IMR-90 (cell line): ENCODE measurements at regions not wholly inside any gene's neighbourhood (a gene's known extent, or its start where the extent isn't known, plus 50 kb on each side); places are given as distances from the start of the nearest gene placed in this dataset.

Experiments
- ATAC-seq: fragments of 200-7000 bp; cut with Tn5 transposase; 2 replicates; pipeline ENCODE4 v1.9.1; 2020; ENCODE audit warnings: low read depth, mild to moderate bottlenecking, moderate library complexity
- BruUV-seq: library from RNA; stranded (reverse); fragments of 400-500 nt; replicated peaks from 2 replicates; lab custom pipeline; 2021; lab: Mats Ljungman, UMichigan
- CTCF ChIA-PET: fragments of 300-600 bp; formaldehyde crosslinking; extraction: SDS; loops from one replicate; lab custom pipeline; 2021; ENCODE audit warnings: antibody characterized with exemption; lab: Yijun Ruan, JAX
- POLR2A ChIA-PET: fragments of 300-600 bp; sonication (Branson Sonifier 250); formaldehyde crosslinking; loops from one replicate; lab custom pipeline; 2022; ENCODE audit warnings: antibody characterized with exemption; ENCODE audit not compliant: unreplicated experiment; lab: Charles Lee
- DNase-seq: peaks from one replicate; pipeline ENCODE4 v3.0.0; 2013
- H2AFZ ChIP-seq: replicated peaks from 2 replicates; pipeline ENCODE3; 2013; ENCODE audit warnings: low read length, mild to moderate bottlenecking; ENCODE audit not compliant: poor library complexity
- H2AK5ac ChIP-seq: 2 replicates; pipeline ENCODE4 v1.6.1; 2013; ENCODE audit warnings: low read depth, low read length, inconsistent platforms
- H2AK9ac ChIP-seq: replicated peaks from 2 replicates; pipeline ENCODE3; 2013; ENCODE audit warnings: mild to moderate bottlenecking, low read depth, low read length, moderate library complexity; ENCODE audit not compliant: poor library complexity
- H2BK120ac ChIP-seq: 2 replicates; pipeline ENCODE4 v1.6.1; 2013; ENCODE audit warnings: low read depth, low read length, inconsistent platforms
- H2BK15ac ChIP-seq: 3 replicates; pipeline ENCODE4 v1.6.1; 2013; ENCODE audit warnings: low read depth, low read length, inconsistent platforms
- H2BK20ac ChIP-seq: 2 replicates; pipeline ENCODE4 v1.6.1; 2013; ENCODE audit warnings: low read depth, mild to moderate bottlenecking, inconsistent platforms, low read length, moderate library complexity
- H2BK5ac ChIP-seq: 2 replicates; pipeline ENCODE4 v1.6.1; 2013; ENCODE audit warnings: mild to moderate bottlenecking, low read depth, low read length, inconsistent platforms; ENCODE audit not compliant: poor library complexity, severe bottlenecking
- H3K14ac ChIP-seq: replicated peaks from 2 replicates; pipeline ENCODE4 v1.6.1; 2013; ENCODE audit warnings: low read depth, low read length, inconsistent platforms
- H3K18ac ChIP-seq: 2 replicates; pipeline ENCODE4 v1.6.1; 2013; ENCODE audit warnings: low read depth, low read length, control low read depth
- H3K23ac ChIP-seq: 2 replicates; pipeline ENCODE4 v1.6.1; 2013; ENCODE audit warnings: low read depth, low read length, inconsistent platforms
- H3K27ac ChIP-seq: 2 replicates; pipeline ENCODE4 v1.5.1; 2013; ENCODE audit warnings: mild to moderate bottlenecking, control low read depth, low read length; ENCODE audit not compliant: insufficient read depth
- H3K27me3 ChIP-seq: 2 replicates; pipeline ENCODE4 v1.6.1; 2013; ENCODE audit warnings: low read length; ENCODE audit not compliant: control insufficient read depth, insufficient read depth
- H3K36me3 ChIP-seq: 2 replicates; pipeline ENCODE4 v1.6.1; 2013; ENCODE audit warnings: low read length, mixed read lengths; ENCODE audit not compliant: control insufficient read depth, insufficient read depth
- H3K4ac ChIP-seq: 2 replicates; pipeline ENCODE4 v1.6.1; 2013; ENCODE audit warnings: low read depth, low read length, inconsistent platforms
- H3K4me1 ChIP-seq: 2 replicates; pipeline ENCODE4 v1.6.1; 2013; ENCODE audit warnings: low read length, mixed read lengths; ENCODE audit not compliant: control insufficient read depth, insufficient read depth
- H3K4me2 ChIP-seq: 2 replicates; pipeline ENCODE4 v1.6.1; 2013; ENCODE audit warnings: low read depth, mild to moderate bottlenecking, control low read depth, low read length, moderate library complexity
- H3K4me3 ChIP-seq: 2 replicates; pipeline ENCODE4 v1.5.1; 2013; ENCODE audit warnings: low read depth, mild to moderate bottlenecking, control low read depth, low read length, moderate library complexity; ENCODE audit not compliant: insufficient read depth
- H3K56ac ChIP-seq: 2 replicates; pipeline ENCODE4 v1.6.1; 2013; ENCODE audit warnings: low read length, inconsistent platforms; ENCODE audit not compliant: insufficient read depth; ENCODE audit errors: extremely low read depth
- H3K79me1 ChIP-seq, 2 experiments: 2 replicates each; pipeline ENCODE4 v1.6.1; 2013; ENCODE audit warnings: low read length in 2 of 2, inconsistent platforms in 1 of 2, low read depth in 1 of 2
- H3K9ac ChIP-seq: 2 replicates; pipeline ENCODE4 v1.6.1; 2013; ENCODE audit warnings: low read depth, low read length, control low read depth
- H3K9me1 ChIP-seq: 2 replicates; pipeline ENCODE4 v1.6.1; 2013; ENCODE audit warnings: low read length, inconsistent platforms; ENCODE audit not compliant: insufficient read depth
- H3K9me3 ChIP-seq: 2 replicates; pipeline ENCODE4 v1.6.1; 2013; ENCODE audit warnings: low read length; ENCODE audit not compliant: control insufficient read depth, insufficient read depth
- H4K20me1 ChIP-seq: 2 replicates; pipeline ENCODE4 v1.6.1; 2013; ENCODE audit warnings: low read length, inconsistent platforms; ENCODE audit not compliant: insufficient read depth
- H4K5ac ChIP-seq: 2 replicates; pipeline ENCODE4 v1.6.1; 2013; ENCODE audit warnings: mild to moderate bottlenecking, low read depth, low read length, control low read depth
- H4K8ac ChIP-seq, 2 experiments: 2 replicates each; pipeline ENCODE4 v1.6.1; 2013; ENCODE audit warnings: low read depth in 2 of 2, low read length in 2 of 2, control low read depth in 1 of 2, inconsistent platforms in 1 of 2
- H4K91ac ChIP-seq: 2 replicates; pipeline ENCODE4 v1.6.1; 2013; ENCODE audit warnings: low read depth, low read length, inconsistent platforms; ENCODE audit not compliant: insufficient read depth
- CEBPB ChIP-seq: IDR thresholded peaks from 2 replicates; pipeline ENCODE4 v1.6.1; 2012; ENCODE audit warnings: low read depth, low read length, improper control_type of control experiment
- MAFK ChIP-seq: IDR thresholded peaks from 2 replicates; pipeline ENCODE4 v1.6.1; 2012; ENCODE audit warnings: low read depth, low read length, improper control_type of control experiment
- MXI1 ChIP-seq: IDR thresholded peaks from 2 replicates; pipeline ENCODE4 v1.6.1; 2012; ENCODE audit warnings: low read depth, mild to moderate bottlenecking, low read length, moderate library complexity, borderline replicate concordance
- POLR2A ChIP-seq: IDR thresholded peaks from 2 replicates; pipeline ENCODE4 v1.6.1; 2012; ENCODE audit warnings: mild to moderate bottlenecking, low read depth, low read length
- RAD21 ChIP-seq: IDR thresholded peaks from 2 replicates; pipeline ENCODE4 v1.6.1; 2012; ENCODE audit warnings: low read length, improper control_type of control experiment
- RCOR1 ChIP-seq: IDR thresholded peaks from 2 replicates; pipeline ENCODE4 v1.6.1; 2012; ENCODE audit warnings: mild to moderate bottlenecking, low read length, improper control_type of control experiment; ENCODE audit not compliant: insufficient replicate concordance
- whole genome bisulfite sequencing, 2 experiments: methylation state at CpG; one replicate each; pipeline versions ENCODE4 v1.1.5 to v1.1.7; 2013; ENCODE audit warnings: missing lambda C conversion rate in 2 of 2; ENCODE audit not compliant: insufficient read length in 1 of 2; ENCODE audit errors: extremely low coverage in 2 of 2; 5-methylcytosine and 5-hydroxymethylcytosine counted together
- dilution Hi-C: fragments of 300-500 bp; cut with HindIII; formaldehyde crosslinking; loops from one replicate; pipeline ENCODE4 v1.14.3; 2018; ENCODE audit warnings: low sequenced_read_pairs; ENCODE audit not compliant: unreplicated experiment
- in situ Hi-C: fragments of 300-500 bp; cut with MboI; formaldehyde crosslinking; loops from 3 replicates; pipeline ENCODE4 v1.14.3; 2019; ENCODE audit warnings: low sequenced_read_pairs, inconsistent platforms, mixed read lengths
- intact Hi-C: fragments of 100-400 bp; cut with micrococcal nuclease; formaldehyde crosslinking; loops from 2 replicates; pipeline ENCODE4 v1.10.0; 2022

GRCh38 chr1:9453375-9453774, 85.9 kb upstream of the SLC25A33 start:
- Histone ChIP-seq H3K56ac (no peak overlapping the region), H2AFZ (peak overlapping the region; percentile 1), H3K14ac (no peak overlapping the region), H4K8ac (no peak overlapping the region), H3K27ac (no peak overlapping the region), H3K4me2 (no peak overlapping the region), H3K4me3 (no peak overlapping the region), H3K36me3 (no peaks in the 10 kb centered on the region), H3K4ac (no peak overlapping the region; the same call in 1 of the 2 replicates), H3K9ac (no peak overlapping the region), H3K18ac (no peak overlapping the region), H2BK5ac (no peak overlapping the region), H4K5ac (no peak overlapping the region), H4K20me1 (peaks cover 3% of the 10 kb centered on the region; the same call in 1 of the 2 replicates), H3K79me1 (no peaks in the 10 kb centered on the region), H2AK5ac (no peak overlapping the region), H3K27me3 (no peaks in the 10 kb centered on the region), H3K9me3 (no peaks in the 10 kb centered on the region), H2BK15ac (no peak overlapping the region), H3K9me1 (peaks cover 11% of the 10 kb centered on the region; the same call in 1 of the 2 replicates), H2BK120ac (no peak overlapping the region), H2BK20ac (no peak overlapping the region), H3K23ac (no peak overlapping the region), H4K91ac (no peak overlapping the region), H3K4me1 (peaks cover 9% of the 10 kb centered on the region), H2AK9ac (no peak overlapping the region)
- ChIA-PET POLR2A (no interaction called here), CTCF (no interaction called here)
- no peak for ATAC-seq
- intact Hi-C loops, result no loop called here
- BruUV-seq, result no TSS peak
- in situ Hi-C loops, result loop anchor here (10.0 kb wide), 1 partner anchor 169 kb away; no protein-coding TSS in a partner anchor
- DNase-seq, result no peak
- WGBS, 2 experiments, result 84% methylated on average over 12 of the region's 13 CpGs; no CpG with 5 or more reads in 1 of the 2 experiments
- TF ChIP-seq MXI1 (no peak), RAD21 (no peak), RCOR1 (no peak), CEBPB (no peak), POLR2A (no peak), MAFK (no peak)
- dilution Hi-C loops, result no loop called here
